ENCODE measurements at regions not wholly inside any gene's neighbourhood (a gene's known extent, or its start where the extent isn't known, plus 50 kb on each side); places are given as distances from the start of the nearest gene placed in this dataset.

GRCh38 chr2:41078341-41078740, 626.5 kb upstream of the SLC8A1 start:
- Mint-ChIP-seq H3K27ac (ENCODE audit: unreplicated experiment) (no peak overlapping the region), H3K9me3 (ENCODE audit: low read depth) (peaks cover 7% of the 10 kb centered on the region), H3K27me3 (ENCODE audit: low read depth) (peaks cover 8% of the 10 kb centered on the region), H3K36me3 (ENCODE audit: low read depth) (no peaks in the 10 kb centered on the region), H3K4me3 (ENCODE audit: unreplicated experiment) (no peak overlapping the region), H3K4me1 (ENCODE audit: low read depth) (no peaks in the 10 kb centered on the region)
- DNase-seq (ENCODE audit: low spot score) = no peak
- TF ChIP-seq CTCF (IDR thresholded peaks at IDR 0.05) = no peak

GRCh38 chr2:41079011-41079410, 627.1 kb upstream of the SLC8A1 start:
- TF ChIP-seq CTCF (IDR thresholded peaks at IDR 0.05) = no peak
- Mint-ChIP-seq H3K36me3 (ENCODE audit: low read depth) (no peaks in the 10 kb centered on the region), H3K4me3 (ENCODE audit: unreplicated experiment) (no peak overlapping the region)

GRCh38 chr2:41084321-41084720, 632.4 kb upstream of the SLC8A1 start:
- H3K27ac Mint-ChIP-seq (ENCODE audit: unreplicated experiment) = no peak overlapping the region
- peaks cover 7% of the 10 kb centered on the region for H3K9me3 Mint-ChIP-seq (ENCODE audit: low read depth)
- no peaks in the 10 kb centered on the region for H3K4me1 Mint-ChIP-seq (ENCODE audit: low read depth)
- no peaks in the 10 kb centered on the region for H3K36me3 Mint-ChIP-seq (ENCODE audit: low read depth)
- no peak for DNase-seq (ENCODE audit: low spot score)
- TF ChIP-seq CTCF (IDR thresholded peaks at IDR 0.05) = no peak
- no peak overlapping the region for H3K4me3 Mint-ChIP-seq (ENCODE audit: unreplicated experiment)
- peaks cover 3% of the 10 kb centered on the region for H3K27me3 Mint-ChIP-seq (ENCODE audit: low read depth)

More at GRCh38 chr2:41079011-41079410, 627.1 kb upstream of the SLC8A1 start:
- H3K9me3 Mint-ChIP-seq (ENCODE audit: low read depth) = peaks cover 7% of the 10 kb centered on the region
- peaks cover 5% of the 10 kb centered on the region for H3K27me3 Mint-ChIP-seq (ENCODE audit: low read depth)
- no peak overlapping the region for H3K27ac Mint-ChIP-seq (ENCODE audit: unreplicated experiment)
- H3K4me1 Mint-ChIP-seq (ENCODE audit: low read depth) = no peaks in the 10 kb centered on the region
- DNase-seq (ENCODE audit: low spot score) = no peak

- DNase-seq (ENCODE audit: low spot score) = no peak
- peaks cover 1% of the 10 kb centered on the region for H3K9me3 Mint-ChIP-seq (ENCODE audit: low read depth)
- H3K27ac Mint-ChIP-seq (ENCODE audit: unreplicated experiment) = no peak overlapping the region
- no peaks in the 10 kb centered on the region for H3K4me1 Mint-ChIP-seq (ENCODE audit: low read depth)
- no peaks in the 10 kb centered on the region for H3K36me3 Mint-ChIP-seq (ENCODE audit: low read depth)
- H3K27me3 Mint-ChIP-seq (ENCODE audit: low read depth) = peaks cover 3% of the 10 kb centered on the region
- no peak for TF ChIP-seq CTCF (IDR thresholded peaks at IDR 0.05)
- H3K4me3 Mint-ChIP-seq (ENCODE audit: unreplicated experiment) = no peak overlapping the region
These were observed 636.1 kb upstream of the SLC8A1 start for GRCh38 chr2:41087946-41088345.

- no peak for DNase-seq (ENCODE audit: low spot score)
- Mint-ChIP-seq H3K4me1 (ENCODE audit: low read depth) (no peaks in the 10 kb centered on the region), H3K9me3 (ENCODE audit: low read depth) (no peaks in the 10 kb centered on the region), H3K27me3 (ENCODE audit: low read depth) (peaks cover 24% of the 10 kb centered on the region), H3K27ac (ENCODE audit: unreplicated experiment) (no peak overlapping the region), H3K4me3 (ENCODE audit: unreplicated experiment) (no peak overlapping the region), H3K36me3 (ENCODE audit: low read depth) (no peaks in the 10 kb centered on the region)
- no peak for TF ChIP-seq CTCF (IDR thresholded peaks at IDR 0.05)
These were observed 649.4 kb upstream of the SLC8A1 start for GRCh38 chr2:41101281-41101680.

Data from chondrocyte (in vitro differentiated cells).